ENCODE measurements at regions not wholly inside any gene's neighbourhood (a gene's known extent, or its start where the extent isn't known, plus 50 kb on each side); places are given as distances from the start of the nearest gene placed in this dataset.

DNA sequence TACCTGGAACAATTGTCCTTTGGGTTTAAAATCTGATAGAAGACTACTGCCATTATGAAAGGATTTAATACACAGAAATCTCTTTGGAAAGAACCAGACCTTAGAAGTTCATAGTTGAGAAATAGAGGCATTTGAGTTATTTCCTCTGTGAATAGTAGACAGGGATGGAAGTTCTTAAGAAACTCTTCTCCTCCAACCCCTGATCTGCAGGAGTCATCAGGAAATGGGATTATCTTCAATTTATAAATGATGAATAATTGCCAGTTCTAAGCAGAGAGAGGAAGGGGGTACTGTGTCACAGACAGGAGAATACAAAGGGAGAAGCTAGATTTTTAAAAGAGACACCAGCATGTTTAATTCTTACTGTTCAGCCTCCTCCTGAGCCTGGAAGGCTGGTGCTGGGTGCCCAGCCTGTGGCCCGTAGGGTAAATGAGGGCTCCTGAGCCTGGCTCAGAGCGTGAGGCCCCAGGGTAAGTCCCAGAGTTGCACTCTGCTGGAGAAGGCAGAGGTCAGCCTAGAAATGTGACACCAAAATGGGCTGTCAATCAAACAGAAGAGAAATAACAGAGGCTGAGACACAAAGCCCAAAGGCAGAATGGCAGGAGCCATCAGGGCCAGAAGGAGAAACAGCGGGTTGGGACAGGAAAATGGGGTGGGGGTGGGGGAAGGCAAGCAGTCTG lies 58.2 kb upstream of the PKDCC start:
- intact Hi-C loops (cut with DNase I), result no loop called here
- Histone ChIP-seq H3K27ac (no peak overlapping the region), H3K4me3 (no peak overlapping the region), H3K36me3 (no peaks in the 10 kb centered on the region), H3K27me3 (no peaks in the 10 kb centered on the region), H3K9me3 (no peaks in the 10 kb centered on the region), H3K4me1 (no peaks in the 10 kb centered on the region)
- ATAC-seq (no peak), FAIRE-seq (no peak), DNase-seq (no peak)
- TF ChIP-seq, protein P1, sequence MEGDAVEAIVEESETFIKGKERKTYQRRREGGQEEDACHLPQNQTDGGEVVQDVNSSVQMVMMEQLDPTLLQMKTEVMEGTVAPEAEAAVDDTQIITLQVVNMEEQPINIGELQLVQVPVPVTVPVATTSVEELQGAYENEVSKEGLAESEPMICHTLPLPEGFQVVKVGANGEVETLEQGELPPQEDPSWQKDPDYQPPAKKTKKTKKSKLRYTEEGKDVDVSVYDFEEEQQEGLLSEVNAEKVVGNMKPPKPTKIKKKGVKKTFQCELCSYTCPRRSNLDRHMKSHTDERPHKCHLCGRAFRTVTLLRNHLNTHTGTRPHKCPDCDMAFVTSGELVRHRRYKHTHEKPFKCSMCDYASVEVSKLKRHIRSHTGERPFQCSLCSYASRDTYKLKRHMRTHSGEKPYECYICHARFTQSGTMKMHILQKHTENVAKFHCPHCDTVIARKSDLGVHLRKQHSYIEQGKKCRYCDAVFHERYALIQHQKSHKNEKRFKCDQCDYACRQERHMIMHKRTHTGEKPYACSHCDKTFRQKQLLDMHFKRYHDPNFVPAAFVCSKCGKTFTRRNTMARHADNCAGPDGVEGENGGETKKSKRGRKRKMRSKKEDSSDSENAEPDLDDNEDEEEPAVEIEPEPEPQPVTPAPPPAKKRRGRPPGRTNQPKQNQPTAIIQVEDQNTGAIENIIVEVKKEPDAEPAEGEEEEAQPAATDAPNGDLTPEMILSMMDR (IDR thresholded peaks at IDR 0.05), result no peak
- 85 to 91% methylated on average over 3 of the region's 3 CpGs for WGBS, 2 donors

DNA sequence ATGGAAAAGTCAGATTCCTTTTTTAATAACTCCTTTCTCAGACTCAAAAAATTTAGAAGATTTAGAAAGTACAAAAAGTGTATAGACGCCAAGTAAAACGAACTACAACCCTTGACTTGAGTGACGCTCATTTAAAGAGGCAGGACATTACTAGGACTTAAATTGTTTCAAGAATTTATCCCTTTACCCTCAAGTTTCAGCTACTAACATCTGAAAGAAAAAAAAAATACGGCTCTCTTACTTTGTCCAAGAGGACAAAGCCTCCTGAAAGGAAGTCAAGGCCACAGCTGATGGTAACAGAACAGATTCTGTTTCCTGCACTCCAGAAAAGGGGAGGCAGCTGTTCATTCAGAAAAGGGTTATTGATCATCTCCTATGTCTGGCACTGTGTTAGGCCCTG lies 57.6 kb upstream of the PKDCC start:
- intact Hi-C loops (cut with DNase I), result no loop called here
- Histone ChIP-seq H3K4me1 (no peaks in the 10 kb centered on the region), H3K36me3 (no peaks in the 10 kb centered on the region), H3K9me3 (no peaks in the 10 kb centered on the region), H3K4me3 (no peak overlapping the region), H3K27me3 (no peaks in the 10 kb centered on the region), H3K27ac (no peak overlapping the region)
- no peak for DNase-seq
- ATAC-seq, result no peak
- WGBS, 2 donors, result 39 to 45% methylated on average over 4 of the region's 4 CpGs
- TF ChIP-seq, protein P1 (IDR thresholded peaks at IDR 0.05), result no peak
- no peak for FAIRE-seq

DNA sequence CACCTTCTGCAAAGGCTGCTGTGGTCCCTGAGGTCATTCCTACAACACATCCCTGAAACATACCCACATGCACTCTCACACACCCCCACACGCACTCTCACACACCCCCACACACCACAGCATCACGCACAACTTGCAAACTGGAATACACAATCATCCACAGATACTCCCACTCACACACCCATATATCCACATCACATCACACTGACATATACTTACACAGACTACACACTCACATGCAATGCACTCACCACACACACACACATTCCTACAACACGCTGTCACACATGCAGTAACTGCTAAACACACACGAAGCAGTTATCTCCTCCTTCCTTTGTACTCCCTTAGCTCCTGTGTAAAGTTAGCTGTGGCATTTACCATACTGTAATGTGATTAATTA lies 57.1 kb upstream of the PKDCC start:
- no peak for DNase-seq
- FAIRE-seq, result no peak

DNA sequence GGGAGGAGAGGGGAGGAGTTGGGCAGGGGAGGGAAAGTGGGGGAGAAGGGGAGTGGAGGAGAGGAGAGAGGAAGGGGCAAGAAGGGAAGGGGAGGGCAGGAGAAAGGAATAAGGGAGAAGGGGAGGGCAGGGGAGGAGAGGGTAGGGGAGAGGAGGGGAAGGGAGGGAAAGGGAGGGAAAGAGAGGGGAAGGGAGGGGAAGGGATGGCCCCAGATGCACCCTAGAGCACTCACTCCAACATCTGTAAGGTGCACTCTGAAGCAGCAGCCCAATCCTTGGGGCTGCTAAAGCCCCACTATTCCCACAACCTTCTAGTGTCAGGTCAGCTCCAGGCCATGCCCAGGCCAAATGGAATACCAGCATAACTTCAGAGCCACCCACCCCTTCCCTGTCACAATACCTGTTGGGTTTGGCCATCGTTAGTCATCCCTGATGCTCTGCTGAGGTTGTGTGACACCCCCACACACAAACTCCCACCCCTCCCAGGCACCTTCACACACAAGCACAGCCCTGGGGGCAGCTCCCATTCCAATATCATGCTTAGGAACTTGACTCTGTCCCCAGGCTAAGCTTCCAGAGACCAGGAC lies 55.7 kb upstream of the PKDCC start:
- no peak for DNase-seq
- TF ChIP-seq, protein P1 (IDR thresholded peaks at IDR 0.05), result no peak
- H3K36me3 ChIP-seq, result no peaks in the 10 kb centered on the region
- H3K4me1 ChIP-seq, result no peaks in the 10 kb centered on the region
- intact Hi-C loops (cut with DNase I), result no loop called here
- no peaks in the 10 kb centered on the region for H3K27me3 ChIP-seq
- ATAC-seq, result no peak
- H3K27ac ChIP-seq, result no peak overlapping the region
- no peaks in the 10 kb centered on the region for H3K9me3 ChIP-seq
- no peak for FAIRE-seq
- H3K4me3 ChIP-seq, result no peak overlapping the region
- 89 to 100% methylated on average over 1 of the region's 1 CpG for WGBS, 2 donors

More for the DNA sequence above, 57.1 kb upstream of the PKDCC start:
- Histone ChIP-seq H3K9me3 (no peaks in the 10 kb centered on the region), H3K27ac (no peak overlapping the region), H3K4me1 (no peaks in the 10 kb centered on the region), H3K27me3 (no peaks in the 10 kb centered on the region), H3K36me3 (no peaks in the 10 kb centered on the region), H3K4me3 (no peak overlapping the region)
- ATAC-seq, result peak in 1 of 4 donors; percentile 18
- intact Hi-C loops (cut with DNase I), result no loop called here
- TF ChIP-seq, protein P1 (IDR thresholded peaks at IDR 0.05), result no peak
- WGBS, 2 donors, result 51 to 63% methylated on average over 4 of the region's 4 CpGs

Data from pancreas (tissue), 10 donors.